K562 (cell line): ENCODE measurements at regions not wholly inside any gene's neighbourhood (a gene's known extent, or its start where the extent isn't known, plus 50 kb on each side); places are given as distances from the start of the nearest gene placed in this dataset.

Experiments
- ATAC-seq: fragments of 200-7000 bp; cut with Tn5 transposase; 3 replicates; pipeline ENCODE4 v1.9.1; 2020; ENCODE audit warnings: moderate library complexity
- BruUV-seq: library from RNA; stranded (reverse); fragments of 400-500 nt; replicated peaks from 2 replicates; lab custom pipeline; 2021; lab: Mats Ljungman, UMichigan
- CTCF ChIA-PET: fragments of 300-600 bp; formaldehyde crosslinking; extraction: SDS; loops from one replicate; lab custom pipeline; 2021; ENCODE audit warnings: low intra/inter-chr PET ratio; lab: Yijun Ruan, JAX
- POLR2A ChIA-PET: fragments of 300-600, 350-650 bp; sonication (Branson Sonifier 250); formaldehyde crosslinking; extraction: SDS; loops from one replicate; lab custom pipeline; 2021; ENCODE audit warnings: antibody characterized with exemption, inconsistent platforms; lab: Yijun Ruan, JAX
- DNase-seq, 4 experiments: peaks; one replicate each; pipeline versions ENCODE4 v3.0.0 to v3.0.0-alpha.2; 2011 to 2018; ENCODE audit warnings: low spot score in 3 of 4, mixed read lengths in 3 of 4; ENCODE audit errors: extremely low read depth in 1 of 4
- FAIRE-seq: peaks from 2 replicates; lab custom pipeline; 2011; peaks lifted over from hg19 to GRCh38; lab: Jason Lieb, UNC
- H2AFZ ChIP-seq: 2 replicates; pipeline ENCODE4 v1.6.0; 2011; ENCODE audit warnings: low read depth, low read length, control low read depth, inconsistent platforms
- H3K27ac ChIP-seq: fragments of 200-600 bp; 3 replicates; pipeline ENCODE4 v1.8.0; 2011; ENCODE audit warnings: low read depth, mild to moderate bottlenecking, control low read depth, inconsistent platforms, low read length, moderate library complexity, mixed read lengths; ENCODE audit errors: extremely low read depth
- H3K27me3 ChIP-seq, 2 experiments: fragments of 300-600 bp in 1 of 2; 2 replicates in 1 of 2; 3 replicates in 1 of 2; pipeline versions ENCODE4 v1.6.0 to v1.8.0; 2011; ENCODE audit warnings: inconsistent platforms in 2 of 2, low read length in 2 of 2, mild to moderate bottlenecking in 1 of 2, mixed read lengths in 1 of 2, moderate library complexity in 1 of 2; ENCODE audit not compliant: control insufficient read depth in 2 of 2, insufficient read depth in 2 of 2
- H3K36me3 ChIP-seq: fragments of 300-600 bp; 3 replicates; pipeline ENCODE4 v1.8.0; 2011; ENCODE audit warnings: mild to moderate bottlenecking, low read length, inconsistent platforms; ENCODE audit not compliant: control insufficient read depth, insufficient read depth
- H3K4me1 ChIP-seq, 2 experiments: fragments of 200-600 bp in 1 of 2; replicated peaks in 1 of 2; 2 replicates in 1 of 2; 3 replicates in 1 of 2; pipeline versions ENCODE4 v1.5.1 to v1.8.0; 2011; ENCODE audit warnings: inconsistent platforms in 2 of 2, low read length in 2 of 2, mild to moderate bottlenecking in 1 of 2, mixed read lengths in 1 of 2, moderate library complexity in 1 of 2; ENCODE audit not compliant: control insufficient read depth in 2 of 2, insufficient read depth in 2 of 2
- H3K4me2 ChIP-seq: 2 replicates; pipeline ENCODE4 v1.6.1; 2011; ENCODE audit warnings: low read length, control low read depth, inconsistent platforms, mixed read lengths; ENCODE audit not compliant: insufficient read depth
- H3K4me3 ChIP-seq: fragments of 200-600 bp; sonication (generic), shearing (Covaris generic); 2 replicates; pipeline ENCODE4 v1.5.1; 2016; ENCODE audit warnings: control low read depth, inconsistent platforms
- H3K79me2 ChIP-seq: fragments of 200-600 bp; 3 replicates; pipeline ENCODE4 v1.8.0; 2011; ENCODE audit warnings: low read length, inconsistent platforms; ENCODE audit not compliant: control insufficient read depth, insufficient read depth
- H3K9ac ChIP-seq, 2 experiments: 2 replicates each; pipeline versions ENCODE4 v1.6.0 to v1.6.1; 2011; ENCODE audit warnings: low read depth in 2 of 2, low read length in 2 of 2, control low read depth in 1 of 2, inconsistent platforms in 1 of 2, mild to moderate bottlenecking in 1 of 2, mixed read lengths in 1 of 2; ENCODE audit not compliant: insufficient read depth in 1 of 2
- H3K9me1 ChIP-seq: one replicate; pipeline ENCODE4 v1.6.0; 2011; ENCODE audit warnings: inconsistent platforms, mild to moderate bottlenecking, low read length, moderate library complexity; ENCODE audit not compliant: control insufficient read depth, insufficient read depth
- H3K9me3 ChIP-seq: replicated peaks from 2 replicates; pipeline ENCODE4 v1.5.1; 2011; ENCODE audit warnings: low read depth, low read length, inconsistent platforms; ENCODE audit not compliant: control insufficient read depth, insufficient read depth
- H4K20me1 ChIP-seq: replicated peaks from 2 replicates; pipeline ENCODE4 v1.6.1; 2011; ENCODE audit warnings: low read length, inconsistent platforms, mixed read lengths; ENCODE audit not compliant: control insufficient read depth, insufficient read depth
- BRCA1 ChIP-seq, 2 experiments: fragments of 450-650 bp in 1 of 2; sonication (generic) in 1 of 2; formaldehyde crosslinking in 1 of 2; IDR thresholded peaks; 2 replicates each; pipeline versions ENCODE4 v1.5.0 to v1.6.1; 2017 to 2020; ENCODE audit warnings: mild to moderate bottlenecking in 1 of 2, missing genetic modification reagents in 1 of 2
- BRD9 ChIP-seq: fragments of 450-650 bp; IDR thresholded peaks from 2 replicates; pipeline ENCODE4 v1.6.1; 2018; ENCODE audit warnings: low read depth; ENCODE audit not compliant: partially characterized antibody
- HSF4 ChIP-seq: fragments of 250-450 bp; sonication (Bioruptor Pico); IDR thresholded peaks from 2 replicates; pipeline ENCODE4 v2.1.2; 2022; ENCODE audit warnings: mild to moderate bottlenecking, moderate library complexity, borderline replicate concordance
- KDM5B ChIP-seq: fragments of 200-600 bp; sonication (generic); IDR thresholded peaks from 2 replicates; pipeline ENCODE4 v1.6.1; 2012; ENCODE audit warnings: low read depth, mild to moderate bottlenecking, moderate library complexity, low read length, control low read depth, inconsistent platforms; ENCODE audit not compliant: insufficient replicate concordance
- NELFE ChIP-seq: IDR thresholded peaks from 2 replicates; pipeline ENCODE4 v1.6.1; 2011; ENCODE audit warnings: mild to moderate bottlenecking; ENCODE audit not compliant: insufficient read depth, insufficient read length
- NR3C1 ChIP-seq: sonication (generic); formaldehyde crosslinking; IDR thresholded peaks from 2 replicates; pipeline ENCODE4 v1.8.1; 2022; ENCODE audit warnings: missing genetic modification reagents
- PHF20 ChIP-seq: fragments of 450-650 bp; IDR thresholded peaks from 2 replicates; pipeline ENCODE4 v1.6.1; 2018; ENCODE audit not compliant: partially characterized antibody
- POLR2AphosphoS2 ChIP-seq: IDR thresholded peaks from 2 replicates; pipeline ENCODE4 v1.6.1; 2012; ENCODE audit warnings: low read length, improper control_type of control experiment
- STAT5A ChIP-seq: IDR thresholded peaks from 2 replicates; pipeline ENCODE4 v1.6.1; 2012; ENCODE audit warnings: low read length, inconsistent platforms, borderline replicate concordance
- TAF7 ChIP-seq: fragments of 450-650 bp; IDR thresholded peaks from 2 replicates; pipeline ENCODE4 v1.6.1; 2016; ENCODE audit warnings: missing genetic modification characterization, missing compliant biosample characterization
- TAF9B ChIP-seq: fragments of 450-650 bp; IDR thresholded peaks from 2 replicates; pipeline ENCODE4 v1.6.1; 2018; ENCODE audit warnings: mild to moderate bottlenecking; ENCODE audit not compliant: partially characterized antibody
- TCF3 ChIP-seq: sonication (generic); formaldehyde crosslinking; IDR thresholded peaks from 2 replicates; pipeline ENCODE4 v1.4.0; 2020; ENCODE audit warnings: mild to moderate bottlenecking, missing genetic modification reagents
- ZNF354B ChIP-seq: fragments of 250-450 bp; sonication (Bioruptor Pico); IDR thresholded peaks from 2 replicates; pipeline ENCODE4 v1.4.0; 2020
- ZSCAN29 ChIP-seq: fragments of 450-650 bp; IDR thresholded peaks from 2 replicates; pipeline ENCODE4 v1.6.1; 2017
- WGBS: fragments of 100-300 bp; shearing (Covaris generic); methylation state at CpG from one replicate; pipeline ENCODE4 v1.1.6; 2016; ENCODE audit warnings: low coverage, mixed read lengths; ENCODE audit not compliant: insufficient coverage; ENCODE audit errors: missing lambda C conversion rate; 5-methylcytosine and 5-hydroxymethylcytosine counted together
- in situ Hi-C: fragments of 300-500 bp; cut with MboI; formaldehyde crosslinking; loops from 4 replicates; pipeline ENCODE4 v1.15.0; 2018; ENCODE audit warnings: inconsistent platforms, mixed read lengths
- intact Hi-C: fragments of 100-400 bp; cut with micrococcal nuclease; formaldehyde crosslinking; loops from 2 replicates; pipeline ENCODE4 v1.14.2; 2022
- TF ChIP-seq, protein P1 (sequence below): sonication (generic); formaldehyde crosslinking; IDR thresholded peaks from 2 replicates; pipeline ENCODE4 v1.8.0; 2022; ENCODE audit warnings: mild to moderate bottlenecking, missing genetic modification reagents
- TF ChIP-seq, protein P2 (sequence below): fragments of 250-450 bp; sonication (Bioruptor Pico); IDR thresholded peaks from 2 replicates; pipeline ENCODE4 v1.6.1; 2021; ENCODE audit warnings: mild to moderate bottlenecking
- TF ChIP-seq, protein P3 (sequence below): sonication (generic); formaldehyde crosslinking; IDR thresholded peaks from 2 replicates; pipeline ENCODE4 v1.8.1; 2023; ENCODE audit warnings: mild to moderate bottlenecking, missing genetic modification reagents, moderate library complexity
- TF ChIP-seq, protein P4 (sequence below): fragments of 250-450 bp; sonication (Bioruptor Pico); IDR thresholded peaks from 2 replicates; pipeline ENCODE4 v1.5.0; 2021

DNA sequence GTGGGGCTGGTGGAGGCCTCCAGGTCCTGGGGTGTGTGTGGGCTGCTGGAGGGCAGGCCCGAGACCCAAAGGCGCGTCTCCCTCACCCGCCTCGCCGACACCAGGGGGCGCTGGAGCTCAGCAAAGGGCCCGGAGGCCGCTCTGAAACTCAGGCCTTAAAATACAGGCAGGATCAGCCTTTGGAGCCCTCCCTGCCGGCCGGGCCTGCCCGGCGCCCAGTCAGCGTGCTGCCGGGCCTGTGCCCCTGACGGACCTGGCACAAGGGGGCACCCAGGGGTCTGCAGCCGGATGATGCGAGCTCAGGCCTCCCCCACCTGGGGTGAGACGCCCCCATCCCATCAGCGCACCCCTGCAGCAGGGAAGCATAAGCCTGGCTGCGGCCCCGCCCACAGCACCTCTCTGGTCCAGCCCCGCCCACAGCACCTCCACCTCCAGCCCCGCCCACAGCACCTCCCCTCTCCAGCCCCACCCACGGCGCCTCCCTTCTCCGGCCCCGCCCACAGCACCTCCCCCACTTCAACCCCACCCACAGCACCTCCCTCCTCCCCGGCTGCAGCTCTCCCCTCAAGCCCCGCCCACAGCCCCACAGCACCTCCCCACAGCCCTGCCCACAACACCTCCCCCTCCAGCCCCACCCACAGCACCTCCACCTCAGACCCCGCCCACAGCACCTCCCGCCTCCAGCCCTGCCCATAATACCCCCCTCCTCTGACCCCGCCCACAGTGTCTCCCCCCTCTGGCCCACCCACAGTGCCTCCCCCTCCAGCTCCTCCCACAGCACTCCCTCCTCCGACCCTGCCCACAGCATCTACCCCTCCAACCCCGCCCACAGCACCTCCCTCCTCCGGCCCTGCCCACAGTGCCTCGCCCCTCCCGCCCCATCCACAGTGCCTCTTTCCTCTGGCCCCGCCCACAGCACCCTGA lies 92.8 kb upstream of the OTOS start:
- ATAC-seq (peak; percentile 94), FAIRE-seq (peak; percentile 74), DNase-seq (peak; percentile 87 to 95 (median 92))
- intact Hi-C loops (loop anchor here (1.0 kb wide), 1 partner anchor 205 kb away; no protein-coding TSS in a partner anchor), in situ Hi-C loops (loop anchor here (5.0 kb wide), 1 partner anchor 204 kb away; the partner anchor contains the start of gene GPC1)
- H2AFZ ChIP-seq, result peak overlapping the region; percentile 63; the same call in 1 of the 2 replicates
- no peaks in the 10 kb centered on the region for H4K20me1 ChIP-seq
- H3K36me3 ChIP-seq, result no peaks in the 10 kb centered on the region
- peaks cover 0 to 25% of the 10 kb centered on the region in 2 experiments; a peak in 3 of 5 replicates for H3K4me1 ChIP-seq
- no peaks in the 10 kb centered on the region for H3K79me2 ChIP-seq
- H3K27me3 ChIP-seq, result peaks cover 0 to 14% of the 10 kb centered on the region in 2 experiments; a peak in 2 of 5 replicates
- ChIA-PET CTCF (interaction anchor here (0.9 to 2.4 kb wide), 2 partner anchors 202 to 204 kb away, joined by 4 to 24 read pairs; partner anchors contain the start of gene GPC1), POLR2A (interaction anchor here (0.6 to 1.0 kb wide), 3 partner anchors 14 to 106 kb away, joined by 3 read pairs; no protein-coding TSS in a partner anchor)
- peak overlapping the region; percentile 69 for H3K4me2 ChIP-seq
- H3K27ac ChIP-seq, result no peak overlapping the region
- H3K9me3 ChIP-seq, result no peaks in the 10 kb centered on the region; the same call in 1 of the 2 replicates
- H3K9ac ChIP-seq, result no peak overlapping the region
- H3K4me3 ChIP-seq, result peak overlapping the region; percentile 31
- no peaks in the 10 kb centered on the region for H3K9me1 ChIP-seq
- WGBS, result 0% methylated on average over 1 of the region's 39 CpGs
- BruUV-seq, result no TSS peak
- TF ChIP-seq, protein P1, sequence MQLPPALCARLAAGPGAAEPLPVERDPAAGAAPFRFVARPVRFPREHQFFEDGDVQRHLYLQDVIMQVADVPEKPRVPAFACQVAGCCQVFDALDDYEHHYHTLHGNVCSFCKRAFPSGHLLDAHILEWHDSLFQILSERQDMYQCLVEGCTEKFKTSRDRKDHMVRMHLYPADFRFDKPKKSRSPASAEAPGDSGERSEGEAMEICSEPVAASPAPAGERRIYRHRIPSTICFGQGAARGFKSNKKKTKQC, result no peak
- no peak for TF ChIP-seq BRCA1 (IDR thresholded peaks at IDR 0.05)
- no peak for TF ChIP-seq BRCA1 (CRISPR knock-in tag; IDR thresholded peaks at IDR 0.05)
- no peak for TF ChIP-seq HSF4 (CRISPR knock-in tag)
- no peak for TF ChIP-seq STAT5A
- no peak for TF ChIP-seq PHF20
- no peak for TF ChIP-seq KDM5B
- no peak for TF ChIP-seq ZNF354B (CRISPR knock-in tag)
- no peak for TF ChIP-seq TAF9B
- no peak for TF ChIP-seq TAF7
- TF ChIP-seq, protein P2, sequence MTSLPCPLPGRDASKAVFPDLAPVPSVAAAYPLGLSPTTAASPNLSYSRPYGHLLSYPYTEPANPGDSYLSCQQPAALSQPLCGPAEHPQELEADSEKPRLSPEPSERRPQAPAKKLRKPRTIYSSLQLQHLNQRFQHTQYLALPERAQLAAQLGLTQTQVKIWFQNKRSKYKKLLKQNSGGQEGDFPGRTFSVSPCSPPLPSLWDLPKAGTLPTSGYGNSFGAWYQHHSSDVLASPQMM, result no peak
- TF ChIP-seq POLR2AphosphoS2, result no peak
- TF ChIP-seq, protein P3, sequence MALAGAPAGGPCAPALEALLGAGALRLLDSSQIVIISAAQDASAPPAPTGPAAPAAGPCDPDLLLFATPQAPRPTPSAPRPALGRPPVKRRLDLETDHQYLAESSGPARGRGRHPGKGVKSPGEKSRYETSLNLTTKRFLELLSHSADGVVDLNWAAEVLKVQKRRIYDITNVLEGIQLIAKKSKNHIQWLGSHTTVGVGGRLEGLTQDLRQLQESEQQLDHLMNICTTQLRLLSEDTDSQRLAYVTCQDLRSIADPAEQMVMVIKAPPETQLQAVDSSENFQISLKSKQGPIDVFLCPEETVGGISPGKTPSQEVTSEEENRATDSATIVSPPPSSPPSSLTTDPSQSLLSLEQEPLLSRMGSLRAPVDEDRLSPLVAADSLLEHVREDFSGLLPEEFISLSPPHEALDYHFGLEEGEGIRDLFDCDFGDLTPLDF (CRISPR knock-in tag), result no peak
- no peak for TF ChIP-seq NELFE
- TF ChIP-seq, protein P4, sequence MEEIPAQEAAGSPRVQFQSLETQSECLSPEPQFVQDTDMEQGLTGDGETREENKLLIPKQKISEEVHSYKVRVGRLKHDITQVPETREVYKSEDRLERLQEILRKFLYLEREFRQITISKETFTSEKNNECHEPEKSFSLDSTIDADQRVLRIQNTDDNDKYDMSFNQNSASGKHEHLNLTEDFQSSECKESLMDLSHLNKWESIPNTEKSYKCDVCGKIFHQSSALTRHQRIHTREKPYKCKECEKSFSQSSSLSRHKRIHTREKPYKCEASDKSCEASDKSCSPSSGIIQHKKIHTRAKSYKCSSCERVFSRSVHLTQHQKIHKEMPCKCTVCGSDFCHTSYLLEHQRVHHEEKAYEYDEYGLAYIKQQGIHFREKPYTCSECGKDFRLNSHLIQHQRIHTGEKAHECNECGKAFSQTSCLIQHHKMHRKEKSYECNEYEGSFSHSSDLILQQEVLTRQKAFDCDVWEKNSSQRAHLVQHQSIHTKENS, result no peak
- TF ChIP-seq BRD9, result no peak
- no peak for TF ChIP-seq NR3C1
- TF ChIP-seq ZSCAN29, result no peak
- no peak for TF ChIP-seq TCF3 (CRISPR knock-in tag)
